OCI-LY7 (cell line): ENCODE measurements at regions not wholly inside any gene's neighbourhood (a gene's known extent, or its start where the extent isn't known, plus 50 kb on each side); places are given as distances from the start of the nearest gene placed in this dataset.

ENCODE experiments used
- EZH2phosphoT487 ChIP-seq: fragments of 200-600 bp; sonication (generic); IDR thresholded peaks from 2 replicates; pipeline ENCODE4 v1.6.1; 2018; ENCODE audit warnings: low read depth, borderline replicate concordance, mild to moderate bottlenecking, mixed run types, antibody characterized with exemption, low read length, moderate library complexity, mixed read lengths
- TF ChIP-seq, protein P1 (sequence below): fragments of 200-600 bp; sonication (generic); conservative IDR thresholded peaks from 2 replicates; pipeline ENCODE4 v1.5.1; 2014; ENCODE audit warnings: mild to moderate bottlenecking, antibody characterized with exemption, low read length, moderate library complexity, mixed read lengths

DNA sequence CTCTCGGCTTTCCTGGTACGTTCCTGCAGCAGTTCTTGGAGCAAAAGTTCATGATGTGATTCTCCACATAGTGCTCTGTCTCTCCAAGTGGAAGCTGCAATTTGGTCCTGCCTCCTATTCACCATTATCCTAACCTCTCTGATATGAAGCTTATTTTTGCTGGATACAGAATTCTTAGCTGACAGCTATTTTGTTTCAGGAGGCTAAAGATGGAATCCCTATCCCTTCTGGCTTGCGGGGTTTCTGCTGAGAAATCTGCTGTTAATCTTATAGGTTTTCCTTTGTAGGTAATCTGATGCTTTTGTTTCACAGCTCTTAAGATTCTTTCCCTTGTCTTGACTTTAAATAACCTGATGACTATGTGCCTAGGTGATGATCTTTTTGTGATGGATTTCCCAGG is 181.6 kb upstream of the VLDLR start:
- TF ChIP-seq, protein P1, sequence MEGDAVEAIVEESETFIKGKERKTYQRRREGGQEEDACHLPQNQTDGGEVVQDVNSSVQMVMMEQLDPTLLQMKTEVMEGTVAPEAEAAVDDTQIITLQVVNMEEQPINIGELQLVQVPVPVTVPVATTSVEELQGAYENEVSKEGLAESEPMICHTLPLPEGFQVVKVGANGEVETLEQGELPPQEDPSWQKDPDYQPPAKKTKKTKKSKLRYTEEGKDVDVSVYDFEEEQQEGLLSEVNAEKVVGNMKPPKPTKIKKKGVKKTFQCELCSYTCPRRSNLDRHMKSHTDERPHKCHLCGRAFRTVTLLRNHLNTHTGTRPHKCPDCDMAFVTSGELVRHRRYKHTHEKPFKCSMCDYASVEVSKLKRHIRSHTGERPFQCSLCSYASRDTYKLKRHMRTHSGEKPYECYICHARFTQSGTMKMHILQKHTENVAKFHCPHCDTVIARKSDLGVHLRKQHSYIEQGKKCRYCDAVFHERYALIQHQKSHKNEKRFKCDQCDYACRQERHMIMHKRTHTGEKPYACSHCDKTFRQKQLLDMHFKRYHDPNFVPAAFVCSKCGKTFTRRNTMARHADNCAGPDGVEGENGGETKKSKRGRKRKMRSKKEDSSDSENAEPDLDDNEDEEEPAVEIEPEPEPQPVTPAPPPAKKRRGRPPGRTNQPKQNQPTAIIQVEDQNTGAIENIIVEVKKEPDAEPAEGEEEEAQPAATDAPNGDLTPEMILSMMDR = no peak
- no peak for TF ChIP-seq EZH2phosphoT487
